Lung (tissue), 11 donors: ENCODE measurements at regions not wholly inside any gene's neighbourhood (a gene's known extent, or its start where the extent isn't known, plus 50 kb on each side); places are given as distances from the start of the nearest gene placed in this dataset.

Experiments used
- ATAC-seq: fragments of 200-7000 bp; cut with Tn5 transposase; one replicate; pipeline ENCODE4 v1.9.1; 2020; ENCODE audit warnings: moderate number of reproducible peaks; ENCODE audit not compliant: insufficient read depth, low FRiP score
- DNase-seq, 3 donors: peaks; one replicate each; pipeline ENCODE4 v3.0.0-alpha.2; 2013 to 2017
- H3K27ac ChIP-seq, 2 donors: one replicate each; pipeline ENCODE4 v1.5.1; 2013; ENCODE audit warnings: mild to moderate bottlenecking in 2 of 2, moderate library complexity in 2 of 2, control low read depth in 1 of 2, inconsistent platforms in 1 of 2, low read depth in 1 of 2, low read length in 1 of 2
- H3K27me3 ChIP-seq, 3 donors: one replicate each; pipeline ENCODE4 v1.5.1; 2013; ENCODE audit warnings: low read length in 2 of 3; ENCODE audit not compliant: control insufficient read depth in 3 of 3, insufficient read depth in 3 of 3
- H3K36me3 ChIP-seq, 4 donors: one replicate each; pipeline ENCODE4 v1.5.1; 2013; ENCODE audit warnings: low read length in 4 of 4, mild to moderate bottlenecking in 1 of 4, moderate library complexity in 1 of 4; ENCODE audit not compliant: control insufficient read depth in 4 of 4, insufficient read depth in 4 of 4
- H3K4me1 ChIP-seq, 5 donors: one replicate each; pipeline ENCODE4 v1.5.1; 2013; ENCODE audit warnings: low read length in 5 of 5, mild to moderate bottlenecking in 2 of 5, moderate library complexity in 1 of 5; ENCODE audit not compliant: control insufficient read depth in 5 of 5, insufficient read depth in 5 of 5
- H3K4me3 ChIP-seq: one replicate; pipeline ENCODE4 v1.5.1; 2013; ENCODE audit warnings: mild to moderate bottlenecking, control low read depth, moderate library complexity
- H3K9ac ChIP-seq, 2 donors: one replicate each; pipeline ENCODE4 v1.5.1; 2013; ENCODE audit warnings: low read length in 2 of 2, control low read depth in 1 of 2; ENCODE audit not compliant: insufficient read depth in 1 of 2
- H3K9me3 ChIP-seq, 4 donors: one replicate each; pipeline ENCODE4 v1.5.1; 2013; ENCODE audit warnings: low read length in 3 of 4, mild to moderate bottlenecking in 1 of 4, moderate library complexity in 1 of 4; ENCODE audit not compliant: control insufficient read depth in 4 of 4, insufficient read depth in 3 of 4
- CTCF ChIP-seq: IDR thresholded peaks from 2 replicates; pipeline ENCODE4 v1.5.1; 2012; ENCODE audit warnings: mild to moderate bottlenecking; ENCODE audit errors: control extremely low read depth, extremely low read depth
- WGBS, 2 donors: extraction: QIAGEN DNeasy Blood & Tissue Kit; methylation state at CpG; one replicate each; pipeline ENCODE4 v1.1.7; 2013; 5-methylcytosine and 5-hydroxymethylcytosine counted together
- donor health status: control.
- donor health status: control.
- donor health status: Bipolar disorder and iron deficiency.
- donor health status: healthy.
- donor health status: DM: yes; HTN: yes; CAD: no.

GRCh38 chr5:91474201-91474600, 91.1 kb upstream of the ARRDC3 start:
- no peak for ATAC-seq
- 53 to 74% methylated on average over 1 of the region's 1 CpG for WGBS, 2 donors
- Histone ChIP-seq H3K9ac (no peak overlapping the region), H3K4me3 (no peak overlapping the region), H3K36me3 (no peaks in the 10 kb centered on the region), H3K4me1 (no peaks in the 10 kb centered on the region), H3K9me3 (no peaks in the 10 kb centered on the region), H3K27me3 (no peaks in the 10 kb centered on the region), H3K27ac (no peak overlapping the region)
- no peak for TF ChIP-seq CTCF
- DNase-seq: no peak

DNA sequence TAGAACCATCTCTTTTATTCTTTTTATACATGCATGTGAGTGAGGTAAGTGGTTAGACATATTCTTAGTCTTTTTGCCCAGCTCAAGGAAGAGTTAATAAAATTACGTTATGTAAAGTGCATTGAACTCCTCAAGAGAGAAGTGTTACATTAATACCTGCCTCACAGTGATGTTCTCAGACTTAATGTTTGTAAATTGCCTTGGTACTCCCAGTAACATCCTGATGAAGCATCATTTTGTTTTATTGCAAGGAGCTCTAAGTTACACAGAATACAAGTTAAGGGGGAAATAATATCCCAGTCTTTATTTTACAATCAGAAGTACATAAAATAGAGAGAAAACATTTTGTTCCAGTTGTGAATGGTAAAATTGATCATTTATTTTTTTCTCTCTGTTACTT, 89.5 kb upstream of the ARRDC3 start:
- no peaks in the 10 kb centered on the region for H3K9me3 ChIP-seq
- no peak for TF ChIP-seq CTCF
- H3K27ac ChIP-seq: no peak overlapping the region
- H3K4me3 ChIP-seq: no peak overlapping the region
- H3K36me3 ChIP-seq: no peaks in the 10 kb centered on the region
- no peak overlapping the region for H3K9ac ChIP-seq
- WGBS, 2 donors: 73 to 89% methylated on average over 1 of the region's 1 CpG
- ATAC-seq (no peak), DNase-seq (no peak)
- no peaks in the 10 kb centered on the region for H3K4me1 ChIP-seq
- no peaks in the 10 kb centered on the region for H3K27me3 ChIP-seq

- 34 to 54% methylated on average over 10 of the region's 10 CpGs for WGBS, 2 donors
- Histone ChIP-seq H3K9me3 (no peaks in the 10 kb centered on the region), H3K27ac (peak overlapping the region in 1 of 2 donors; percentile 64), H3K27me3 (no peaks in the 10 kb centered on the region), H3K36me3 (no peaks in the 10 kb centered on the region), H3K4me1 (no peaks in the 10 kb centered on the region), H3K4me3 (no peak overlapping the region), H3K9ac (no peak overlapping the region)
- ATAC-seq (peak; percentile 84), DNase-seq (no peak)
- TF ChIP-seq CTCF: no peak
Observed at GRCh38 chr5:91469517-91470165, 86.5 kb upstream of the ARRDC3 start.
